SK-N-DZ (cell line): ENCODE measurements at regions not wholly inside any gene's neighbourhood (a gene's known extent, or its start where the extent isn't known, plus 50 kb on each side); places are given as distances from the start of the nearest gene placed in this dataset.

ENCODE experiments used
- DNase-seq: peaks from one replicate; pipeline ENCODE4 v3.0.0-alpha.2; 2015; ENCODE audit warnings: low spot score

GRCh38 chr14:94682736-94683135 is 70.5 kb downstream of the SERPINA3 start:
- no peak for DNase-seq

- DNase-seq: no peak
Observed at GRCh38 chr14:94682061-94682516, 69.9 kb downstream of the SERPINA3 start.

- no peak for DNase-seq
Observed at GRCh38 chr14:94681300-94682060, 69.3 kb downstream of the SERPINA3 start.

GRCh38 chr14:94680862-94681288 is 68.7 kb downstream of the SERPINA3 start:
- no peak for DNase-seq

GRCh38 chr14:94679937-94680861 is 68.0 kb downstream of the SERPINA3 start:
- no peak for DNase-seq

GRCh38 chr14:94679106-94679810 is 67.1 kb downstream of the SERPINA3 start:
- no peak for DNase-seq

- no peak for DNase-seq
Observed at GRCh38 chr14:94677747-94678146, 65.6 kb downstream of the SERPINA3 start.

- no peak for DNase-seq
Observed at GRCh38 chr14:94677213-94677612, 65.0 kb downstream of the SERPINA3 start.

- DNase-seq: no peak
Observed at GRCh38 chr14:94676495-94677185, 64.4 kb downstream of the SERPINA3 start.

GRCh38 chr14:94675036-94675435 is 62.8 kb downstream of the SERPINA3 start:
- no peak for DNase-seq

GRCh38 chr14:94673781-94674231 is 61.6 kb downstream of the SERPINA3 start:
- DNase-seq: no peak
